ENCODE measurements at regions not wholly inside any gene's neighbourhood (a gene's known extent, or its start where the extent isn't known, plus 50 kb on each side); places are given as distances from the start of the nearest gene placed in this dataset.

DNA sequence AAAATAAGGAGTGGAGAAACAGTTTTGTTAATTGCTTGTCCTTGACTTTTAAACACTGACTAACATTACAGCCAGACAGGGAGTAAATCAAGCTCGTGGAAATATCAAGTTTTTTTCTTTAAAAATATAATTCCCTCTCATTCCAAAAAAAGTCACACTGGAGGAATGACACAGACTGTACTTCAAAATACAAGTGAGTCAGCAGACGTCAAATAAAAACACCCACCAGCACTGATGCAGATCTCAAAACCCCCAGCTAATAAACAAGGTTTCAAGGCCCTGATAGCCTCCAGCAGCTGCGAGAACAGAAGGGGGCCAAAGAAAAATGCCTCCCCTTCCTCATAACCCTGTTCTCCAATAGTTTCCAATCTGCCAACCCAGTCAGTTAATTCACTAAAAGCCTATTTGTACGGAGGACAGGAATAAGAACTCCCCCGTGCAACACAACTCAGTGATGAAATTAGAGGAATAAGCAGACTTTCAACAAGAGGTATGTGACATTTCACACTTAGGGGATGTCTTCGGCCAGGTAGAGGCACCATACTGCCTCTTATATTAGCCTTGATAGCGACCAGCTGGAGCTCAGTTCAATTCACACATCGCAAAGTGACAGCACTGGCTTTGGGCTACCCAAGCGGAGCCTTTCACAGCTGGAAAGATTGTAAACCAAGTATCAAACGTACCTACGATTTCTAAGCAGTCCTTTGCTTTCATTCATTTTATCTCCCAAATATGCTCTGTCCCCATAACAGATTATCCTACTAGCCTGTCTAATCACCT lies 561.0 kb upstream of the KLF12 start:
- dilution Hi-C loops (cut with MboI; ENCODE audit: extremely low pct_ligation_motif_present, low sequenced_read_pairs), result no loop called here
- no peaks in the 10 kb centered on the region for H3K79me2 ChIP-seq (ENCODE audit: control insufficient read depth, insufficient read depth, low read length)
- no peaks in the 10 kb centered on the region for H3K9me1 ChIP-seq (ENCODE audit: control insufficient read depth, extremely low read depth, insufficient read depth, low read length)
- no peak overlapping the region for H3K4me3 ChIP-seq (ENCODE audit: control insufficient read depth in 2 of 3, extremely low read depth in 1 of 3, insufficient read depth in 2 of 3, low read depth in 1 of 3, low read length in 3 of 3)
- no peak overlapping the region for H3K27ac ChIP-seq (ENCODE audit: control insufficient read depth, insufficient read depth, low read length)
- H3K27me3 ChIP-seq (ENCODE audit: control insufficient read depth, extremely low read depth, insufficient read depth, low read length), result no peaks in the 10 kb centered on the region
- H3K9me3 ChIP-seq (ENCODE audit: control insufficient read depth, low read depth, low read length), result no peaks in the 10 kb centered on the region
- H3K4me1 ChIP-seq (ENCODE audit: control insufficient read depth, extremely low read depth, insufficient read depth, low read length), result no peaks in the 10 kb centered on the region
- H4K20me1 ChIP-seq (ENCODE audit: control insufficient read depth, extremely low read depth, insufficient read depth, low read length), result no peaks in the 10 kb centered on the region
- H2AFZ ChIP-seq (ENCODE audit: control insufficient read depth, low read length), result no peak overlapping the region
- no peak for FAIRE-seq
- H3K36me3 ChIP-seq (ENCODE audit: control insufficient read depth in 2 of 2, extremely low read depth in 1 of 2, insufficient read depth in 2 of 2, low read length in 2 of 2), result no peaks in the 10 kb centered on the region
- no peak for DNase-seq (ENCODE audit: low read depth, low spot score)
- TF ChIP-seq CTCF (optimal IDR thresholded peaks at IDR 0.05 in 1 of 3, IDR thresholded peaks at IDR 0.05 in 1 of 3, conservative IDR thresholded peaks at IDR 0.05 in 1 of 3; ENCODE audit: extremely low read depth in 1 of 3, insufficient read depth in 2 of 3, low read length in 3 of 3), result no peak
- no peak for TF ChIP-seq EZH2 (IDR thresholded peaks at IDR 0.05; ENCODE audit: low read length)
- H3K4me2 ChIP-seq (ENCODE audit: control insufficient read depth, extremely low read depth, insufficient read depth, low read depth, low read length), result no peak overlapping the region
- H3K9ac ChIP-seq (ENCODE audit: control insufficient read depth, extremely low read depth, insufficient read depth, low read length), result no peak overlapping the region

- H3K4me2 ChIP-seq (ENCODE audit: control insufficient read depth, extremely low read depth, insufficient read depth, low read depth, low read length), result no peak overlapping the region
- H3K36me3 ChIP-seq (ENCODE audit: control insufficient read depth in 2 of 2, extremely low read depth in 1 of 2, insufficient read depth in 2 of 2, low read length in 2 of 2), result no peaks in the 10 kb centered on the region
- no peak overlapping the region for H3K27ac ChIP-seq (ENCODE audit: control insufficient read depth, insufficient read depth, low read length)
- H3K79me2 ChIP-seq (ENCODE audit: control insufficient read depth, insufficient read depth, low read length), result no peaks in the 10 kb centered on the region
- no peak overlapping the region for H3K4me3 ChIP-seq (ENCODE audit: control insufficient read depth in 2 of 3, extremely low read depth in 1 of 3, insufficient read depth in 2 of 3, low read depth in 1 of 3, low read length in 3 of 3)
- H3K27me3 ChIP-seq (ENCODE audit: control insufficient read depth, extremely low read depth, insufficient read depth, low read length), result no peaks in the 10 kb centered on the region
- dilution Hi-C loops (cut with MboI; ENCODE audit: extremely low pct_ligation_motif_present, low sequenced_read_pairs), result no loop called here
- H3K4me1 ChIP-seq (ENCODE audit: control insufficient read depth, extremely low read depth, insufficient read depth, low read length), result no peaks in the 10 kb centered on the region
- H3K9me1 ChIP-seq (ENCODE audit: control insufficient read depth, extremely low read depth, insufficient read depth, low read length), result no peaks in the 10 kb centered on the region
- no peaks in the 10 kb centered on the region for H4K20me1 ChIP-seq (ENCODE audit: control insufficient read depth, extremely low read depth, insufficient read depth, low read length)
- TF ChIP-seq CTCF (optimal IDR thresholded peaks at IDR 0.05 in 1 of 3, IDR thresholded peaks at IDR 0.05 in 1 of 3, conservative IDR thresholded peaks at IDR 0.05 in 1 of 3; ENCODE audit: extremely low read depth in 1 of 3, insufficient read depth in 2 of 3, low read length in 3 of 3) (no peak), EZH2 (IDR thresholded peaks at IDR 0.05; ENCODE audit: low read length) (no peak)
- H3K9ac ChIP-seq (ENCODE audit: control insufficient read depth, extremely low read depth, insufficient read depth, low read length), result no peak overlapping the region
- DNase-seq (ENCODE audit: low read depth, low spot score), result no peak
- no peak overlapping the region for H2AFZ ChIP-seq (ENCODE audit: control insufficient read depth, low read length)
- no peaks in the 10 kb centered on the region for H3K9me3 ChIP-seq (ENCODE audit: control insufficient read depth, low read depth, low read length)
- FAIRE-seq, result no peak
Measured at GRCh38 chr13:74687442-74688182, 553.4 kb upstream of the KLF12 start.
